Activated CD8-positive, alpha-beta memory T cell treated with anti-CD3 and anti-CD28 coated beads for 48 hours (primary cell): ENCODE measurements at regions not wholly inside any gene's neighbourhood (a gene's known extent, or its start where the extent isn't known, plus 50 kb on each side); places are given as distances from the start of the nearest gene placed in this dataset.
A peak's percentile ranks its signal among the peaks of the same experiment; 100 is the strongest.

Experiments used
- DNase-seq, 3 experiments: peaks; one replicate each; pipeline ENCODE4 v3.0.0-alpha.2; 2020; ENCODE audit warnings: low read depth in 2 of 3, low spot score in 2 of 3

DNA sequence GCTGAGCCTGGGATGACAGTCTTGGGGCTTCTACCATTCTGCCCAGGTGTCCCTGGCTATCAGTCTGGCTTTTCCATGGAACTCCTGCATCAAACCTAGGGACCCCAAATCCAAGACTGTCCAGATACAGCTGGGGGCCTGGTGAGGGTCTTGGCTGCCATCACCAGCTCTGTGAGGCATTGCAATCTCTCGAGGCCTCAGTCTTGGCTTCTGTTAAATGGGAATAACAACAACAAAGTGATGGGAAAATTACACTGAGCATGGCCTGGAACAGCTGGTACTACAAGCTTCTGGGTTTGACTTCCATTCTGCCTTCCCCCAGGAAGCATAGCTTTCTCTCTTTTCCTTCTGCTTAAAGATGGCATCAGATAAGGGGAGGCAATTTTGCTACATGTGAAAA, 50.0 kb upstream of the LCTL start:
- DNase-seq = no peak

DNA sequence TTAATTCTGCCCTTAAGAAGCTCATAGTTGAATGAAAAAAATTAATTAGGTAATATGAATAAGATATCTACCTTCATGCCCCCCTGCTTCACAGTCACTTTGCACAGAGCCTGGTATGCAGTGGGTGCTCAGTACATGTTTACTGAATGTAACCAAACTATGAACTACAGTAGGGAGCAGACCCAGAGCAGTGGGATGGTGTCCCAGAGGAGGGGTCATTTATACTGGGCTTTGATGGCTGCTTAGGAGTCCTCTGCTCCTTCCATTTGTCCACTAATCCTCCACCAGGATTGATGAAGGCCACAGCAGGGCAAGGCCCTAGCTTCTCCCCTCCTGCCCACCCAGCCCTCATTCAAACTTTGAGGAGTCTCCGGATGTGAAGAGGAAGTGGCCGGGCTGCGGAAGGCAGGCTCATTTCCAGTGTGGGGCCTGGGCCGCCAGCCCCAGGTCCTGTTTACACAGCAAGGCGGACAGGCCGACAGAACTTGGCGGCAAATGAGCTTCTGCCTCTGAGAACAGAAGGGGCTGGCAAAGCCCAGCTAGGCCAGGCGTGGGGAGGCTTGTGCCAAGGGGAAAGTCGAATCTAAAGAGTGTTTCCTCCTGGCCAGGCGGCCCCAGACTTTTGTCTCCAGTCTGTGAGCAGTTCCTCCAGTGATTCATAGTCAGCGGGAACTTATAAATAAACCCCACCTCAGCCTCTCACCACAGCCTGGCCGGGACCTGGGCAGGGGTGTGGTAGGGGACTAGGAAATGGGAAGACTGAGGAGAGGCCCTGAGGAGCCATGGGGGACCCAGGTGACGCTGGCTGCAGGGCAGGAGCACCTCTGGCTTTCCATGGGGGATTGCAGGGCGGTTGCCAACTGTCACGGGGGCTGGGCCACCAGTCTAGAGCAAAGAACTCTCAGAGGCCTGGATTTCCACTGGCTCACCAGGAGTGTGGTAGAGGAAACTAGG, 51.6 kb upstream of the LCTL start:
- DNase-seq = no peak

DNA sequence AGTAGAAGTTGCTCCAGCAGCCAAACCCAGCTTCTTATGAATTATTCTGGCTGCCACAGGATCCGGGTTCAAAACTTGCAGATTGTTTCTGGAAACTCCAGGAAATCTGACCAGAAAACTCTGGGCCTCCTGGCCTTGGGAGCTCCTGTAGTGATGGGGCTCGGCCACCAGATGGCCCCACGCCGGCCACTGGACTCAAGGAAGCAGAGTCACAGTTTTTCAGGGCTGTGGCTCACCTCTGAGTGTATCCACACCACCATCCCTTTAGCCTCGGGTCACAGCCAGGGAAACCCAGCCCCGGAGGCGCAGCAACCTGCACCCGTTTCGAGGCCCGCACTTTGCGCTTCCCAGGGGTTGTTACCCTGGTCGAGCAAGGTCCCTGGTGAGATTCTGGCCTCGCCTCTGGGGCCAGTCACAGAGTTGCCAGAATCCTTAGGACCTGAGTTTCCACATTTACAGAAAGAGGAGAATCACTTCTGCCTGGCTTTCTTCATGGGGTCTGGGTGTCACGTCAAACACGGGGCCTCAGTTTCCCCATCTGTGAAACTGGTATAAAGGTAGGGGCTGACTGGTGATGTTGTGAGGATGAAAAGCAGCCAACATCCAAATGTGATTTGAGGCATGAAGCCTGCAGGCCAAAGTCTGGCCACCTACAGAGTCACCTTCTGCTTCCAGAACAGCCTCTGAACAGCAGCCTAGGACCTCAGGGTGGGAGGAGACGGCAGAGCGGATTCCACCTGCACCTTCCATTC, 53.5 kb upstream of the LCTL start:
- DNase-seq = peak in 2 of 3 experiments; percentile 14 to 15

DNA sequence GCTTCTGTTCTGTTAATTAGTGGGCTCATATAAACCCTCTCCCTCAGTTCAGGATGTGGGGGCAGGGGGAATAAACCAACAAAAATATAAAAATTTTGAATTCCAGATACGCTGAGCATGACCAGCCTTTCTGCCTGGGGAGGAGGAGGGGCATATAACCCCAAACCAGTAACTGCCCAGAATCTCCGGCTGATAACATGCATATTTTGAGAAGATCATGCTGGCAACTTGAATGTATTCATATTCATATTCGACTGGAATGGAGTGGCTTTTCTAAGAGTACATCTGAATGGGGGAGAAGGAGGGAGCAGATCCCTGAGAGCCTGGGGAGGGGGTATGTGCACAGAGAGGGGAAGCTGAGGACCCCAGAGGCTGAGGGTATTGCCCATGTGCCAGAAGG, 54.5 kb upstream of the LCTL start:
- DNase-seq = no peak

DNA sequence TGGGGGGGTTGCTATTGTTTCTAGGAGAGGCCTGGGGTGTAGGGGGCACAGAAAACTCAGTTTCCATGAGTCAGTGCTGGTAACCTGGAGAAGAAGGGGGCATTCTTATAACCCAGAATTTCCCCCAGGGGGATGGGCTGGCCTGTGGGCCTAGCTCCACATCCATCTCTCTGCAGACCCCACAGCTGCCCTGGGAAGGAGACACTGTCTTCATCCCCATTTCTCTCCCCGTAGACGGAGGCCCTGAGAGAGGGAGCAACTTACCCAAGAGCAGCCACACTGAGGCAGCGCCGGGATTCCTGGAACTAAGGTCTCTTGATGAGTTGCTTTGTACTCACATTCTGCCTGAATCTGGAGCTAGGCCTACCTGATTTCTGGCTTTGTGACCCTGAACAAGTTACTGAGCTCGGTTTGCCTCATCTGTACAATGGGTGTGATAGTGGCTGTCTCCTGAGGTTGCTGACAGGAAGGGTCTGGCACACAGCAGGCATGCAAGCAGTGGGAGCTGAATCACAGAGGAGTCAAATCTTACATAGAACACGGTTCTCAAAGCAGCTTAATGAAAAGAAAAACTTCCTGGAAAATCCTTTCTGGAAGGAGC, 55.0 kb upstream of the LCTL start:
- no peak for DNase-seq

DNA sequence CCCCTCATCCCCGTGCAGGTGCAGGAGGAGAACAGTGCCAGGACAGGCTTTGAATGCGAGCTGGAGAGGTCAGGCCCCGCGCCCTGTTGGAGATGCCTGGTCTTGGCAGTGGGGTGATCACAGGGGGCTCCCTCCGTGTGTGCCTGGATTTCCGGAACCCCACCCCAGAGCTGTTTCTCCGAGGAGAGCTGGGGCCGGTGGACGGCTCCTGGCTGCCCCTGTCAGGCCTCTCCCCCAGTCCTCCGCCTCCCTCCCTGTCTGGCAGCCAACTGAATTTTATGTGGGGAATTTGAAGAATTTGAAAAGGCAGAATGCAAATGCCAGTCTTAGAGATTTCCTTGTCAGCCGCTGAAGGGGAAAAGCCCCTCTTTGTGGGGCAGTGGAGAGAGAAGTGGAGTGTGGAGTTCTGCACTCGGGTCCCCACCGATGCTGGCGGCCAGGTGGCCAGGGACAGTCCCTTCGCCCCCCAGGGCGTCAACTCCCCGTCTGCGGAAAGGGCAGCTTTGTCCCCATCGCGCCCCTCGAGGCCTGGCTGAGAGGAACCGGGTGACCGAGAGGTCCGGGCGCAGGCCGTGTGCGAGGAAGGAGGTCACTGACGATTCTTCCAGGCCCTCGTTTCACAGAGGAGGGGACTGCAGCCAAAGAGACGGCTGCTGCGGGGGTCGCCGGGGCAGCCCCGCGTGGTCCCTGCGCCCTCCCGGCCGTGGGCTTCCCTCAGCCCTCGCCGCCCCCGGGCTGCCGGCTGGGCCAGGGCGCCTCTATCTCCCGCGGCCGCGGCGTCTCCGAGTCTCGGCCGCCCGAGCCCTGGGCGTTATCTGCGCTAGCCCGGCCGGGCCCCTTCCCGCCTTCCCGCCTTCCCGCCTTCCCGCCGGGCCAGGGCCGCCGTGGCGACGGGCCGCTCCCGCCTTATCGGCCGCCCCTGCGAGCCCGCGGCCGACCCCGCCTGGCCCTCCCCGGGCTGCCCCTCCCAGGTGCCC, 56.0 kb upstream of the LCTL start:
- no peak for DNase-seq

DNA sequence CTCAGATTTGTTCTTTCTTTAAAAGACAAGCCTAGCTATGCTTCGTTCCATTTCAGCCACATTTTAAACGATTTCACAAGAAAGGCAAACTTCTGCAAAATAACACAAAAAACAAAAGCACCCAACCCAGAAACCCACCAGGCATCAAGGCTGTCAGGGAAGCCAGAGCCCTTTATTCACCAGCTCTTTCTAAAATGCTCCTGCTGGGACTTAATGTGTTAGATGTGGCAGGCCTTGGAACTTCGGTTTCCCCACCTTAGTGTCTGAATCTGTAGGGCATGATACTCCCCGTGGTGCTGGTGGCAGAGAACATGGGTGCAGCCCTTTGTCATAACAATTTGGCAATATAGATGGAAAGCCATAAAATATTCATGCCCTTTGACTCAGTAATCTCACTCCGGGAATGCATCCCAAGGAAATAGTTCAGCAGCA, 56.8 kb upstream of the LCTL start:
- DNase-seq = no peak

DNA sequence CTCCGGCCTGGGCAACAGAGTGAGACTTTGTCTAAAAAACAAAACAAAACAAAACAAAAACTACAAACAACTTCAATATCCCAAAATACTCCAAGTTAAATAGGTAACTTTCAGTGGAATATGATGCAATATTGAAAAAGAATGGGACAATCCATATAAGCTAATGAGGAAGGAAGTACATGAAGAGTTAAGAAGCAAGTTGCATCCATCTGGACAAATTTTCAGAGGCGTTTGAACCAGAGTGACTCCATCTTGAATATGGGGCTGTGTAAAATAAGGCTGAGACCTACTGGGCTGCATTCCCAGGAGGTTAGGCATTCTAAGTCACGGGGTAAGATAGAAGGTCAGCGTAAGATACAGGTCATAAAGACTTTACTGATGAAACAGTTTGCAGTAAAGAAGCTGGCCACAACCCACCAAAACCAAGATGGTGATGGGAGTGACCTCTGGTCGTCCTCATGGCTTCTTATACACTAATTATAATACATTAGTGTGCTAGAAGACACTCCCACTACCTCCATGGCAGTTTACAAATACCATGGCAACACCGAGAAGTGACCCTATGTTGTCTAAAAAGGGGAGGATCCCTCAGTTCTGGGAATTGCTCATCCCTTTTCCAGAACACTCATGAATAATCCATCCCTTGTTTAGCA, 58.1 kb upstream of the LCTL start:
- DNase-seq = no peak

DNA sequence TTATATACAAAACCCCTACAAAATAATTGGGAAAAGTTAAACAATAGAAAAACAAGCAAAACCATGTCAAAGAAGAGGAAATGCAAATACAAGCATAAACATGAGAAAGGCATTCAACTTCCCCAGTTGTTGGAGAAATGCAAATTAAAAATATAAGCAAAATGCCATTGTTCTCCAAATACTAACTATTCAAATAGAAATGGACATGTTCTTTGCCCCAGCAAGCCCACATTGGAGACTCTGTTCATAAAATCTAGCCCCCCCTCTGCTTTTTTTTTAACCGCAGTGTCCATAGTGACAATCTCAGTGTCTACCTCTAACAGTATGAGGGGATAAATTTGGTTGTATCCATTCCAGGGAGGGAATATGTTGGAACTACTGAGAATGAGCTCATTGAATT, 59.7 kb upstream of the LCTL start:
- DNase-seq = no peak

DNA sequence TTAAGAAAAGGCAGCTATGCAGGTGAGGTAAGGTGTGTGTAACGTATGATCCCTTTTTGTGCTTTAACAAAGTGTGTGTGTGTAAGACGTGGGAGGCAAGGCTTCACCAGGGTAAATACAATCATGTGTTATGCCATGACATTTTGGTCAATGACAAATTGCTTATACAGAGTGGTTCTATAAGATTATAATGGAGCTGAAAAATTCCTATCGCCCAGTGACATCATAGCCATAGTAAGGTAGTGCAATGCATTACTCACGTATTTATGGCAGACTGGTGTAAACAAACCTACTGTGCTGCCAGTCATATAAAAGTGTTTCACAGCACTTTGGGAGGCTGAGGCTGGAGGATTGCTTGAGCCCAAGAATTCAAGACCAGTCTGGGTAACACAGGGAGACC, 60.2 kb upstream of the LCTL start:
- DNase-seq = no peak

DNA sequence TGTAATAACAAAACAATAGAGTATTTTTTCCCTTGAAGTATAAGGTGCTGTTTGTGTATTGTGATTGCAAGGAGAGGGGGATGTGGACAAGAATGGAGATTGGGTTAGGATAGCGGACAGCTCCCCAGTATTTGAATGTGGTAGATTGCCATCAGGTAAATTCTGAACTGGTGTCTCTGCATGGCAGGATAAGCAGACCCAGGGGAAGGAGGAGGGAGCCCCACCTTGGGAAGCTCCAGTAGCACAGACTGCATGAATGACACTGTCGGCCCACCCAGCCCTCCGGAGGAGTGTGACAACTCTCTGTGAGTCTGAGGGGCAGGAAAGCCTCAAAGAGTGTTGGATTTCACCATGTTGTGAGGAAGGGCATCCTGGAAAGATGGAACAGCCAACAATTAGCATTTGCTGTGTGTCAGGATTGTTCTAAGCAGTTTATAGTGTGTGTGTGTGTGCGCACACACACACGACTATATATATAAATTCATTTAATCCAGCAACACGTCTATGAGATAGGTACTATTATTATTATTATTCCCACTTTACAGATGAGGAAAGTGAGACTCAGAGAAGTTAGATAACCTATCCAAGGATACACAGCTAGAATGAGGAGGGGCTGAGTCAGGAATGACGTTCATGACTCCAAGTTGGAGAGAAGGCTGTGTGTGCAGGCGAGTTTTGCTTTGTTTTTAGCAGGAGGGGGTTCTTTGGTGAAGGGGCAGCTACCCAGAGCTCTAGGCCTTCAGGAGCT, 63.4 kb upstream of the LCTL start:
- DNase-seq = no peak

DNA sequence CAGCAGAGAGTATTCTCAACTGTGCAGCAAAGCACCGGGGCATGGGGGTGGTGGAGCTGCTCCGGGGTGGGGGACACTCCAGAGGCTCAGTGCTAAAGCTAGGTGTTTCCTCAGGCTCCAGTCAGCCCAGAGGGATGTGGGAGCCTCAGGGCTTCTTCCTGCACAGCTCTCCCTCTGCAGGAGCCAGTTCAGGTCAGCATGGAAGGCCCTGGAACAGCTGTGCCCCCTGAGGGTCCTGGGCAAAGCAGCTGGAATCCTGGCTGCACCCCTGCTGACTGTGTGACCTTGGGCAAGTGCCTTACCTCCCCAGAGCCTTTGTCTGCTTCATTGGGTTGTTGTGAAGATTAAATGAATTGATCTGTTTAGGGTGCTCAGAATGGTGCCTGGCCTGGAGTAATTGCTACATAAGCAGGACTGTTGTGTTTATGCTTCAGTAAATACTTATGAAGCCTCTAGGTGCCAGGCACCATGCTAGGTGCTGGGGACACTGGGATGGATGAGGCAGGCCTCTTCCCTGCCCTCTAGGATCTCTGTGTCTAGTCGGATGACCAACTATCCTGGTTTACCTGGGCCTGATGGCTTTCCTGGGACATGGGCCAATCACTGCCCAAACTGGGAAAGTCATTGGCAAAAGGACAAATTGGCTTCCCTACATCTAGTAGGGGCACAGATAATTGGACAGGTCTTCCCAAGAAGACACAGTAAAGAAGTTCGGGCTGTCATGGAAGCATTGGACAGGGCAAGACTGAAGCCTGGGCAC, 64.2 kb upstream of the LCTL start:
- no peak for DNase-seq

DNA sequence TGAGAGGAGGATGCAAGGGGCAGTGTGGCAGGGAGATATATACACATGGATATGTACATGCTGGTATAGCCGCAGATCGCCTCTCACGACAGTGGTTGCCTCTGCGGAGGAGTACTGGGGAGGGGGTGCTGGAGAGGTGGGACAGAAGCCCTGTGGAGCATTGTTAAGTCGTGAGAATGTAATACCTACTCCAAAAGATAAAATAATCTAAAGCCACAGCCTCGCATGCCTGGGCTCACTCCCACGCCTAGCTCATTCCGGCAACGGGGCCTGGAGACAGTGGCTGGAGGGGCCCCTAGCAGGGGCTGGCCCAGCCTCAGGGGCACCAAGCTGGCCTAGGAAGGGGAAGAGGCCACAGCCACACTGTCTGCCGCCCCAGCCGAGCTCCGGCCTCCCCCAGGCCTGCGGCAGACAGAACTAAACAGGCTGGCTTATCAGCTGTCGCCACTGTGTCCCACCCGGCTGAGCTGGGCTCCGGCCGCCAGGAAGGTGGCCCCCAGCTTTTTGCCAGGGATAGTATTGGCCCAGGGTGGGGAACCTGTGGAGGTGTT, 65.1 kb upstream of the LCTL start:
- no peak for DNase-seq

DNA sequence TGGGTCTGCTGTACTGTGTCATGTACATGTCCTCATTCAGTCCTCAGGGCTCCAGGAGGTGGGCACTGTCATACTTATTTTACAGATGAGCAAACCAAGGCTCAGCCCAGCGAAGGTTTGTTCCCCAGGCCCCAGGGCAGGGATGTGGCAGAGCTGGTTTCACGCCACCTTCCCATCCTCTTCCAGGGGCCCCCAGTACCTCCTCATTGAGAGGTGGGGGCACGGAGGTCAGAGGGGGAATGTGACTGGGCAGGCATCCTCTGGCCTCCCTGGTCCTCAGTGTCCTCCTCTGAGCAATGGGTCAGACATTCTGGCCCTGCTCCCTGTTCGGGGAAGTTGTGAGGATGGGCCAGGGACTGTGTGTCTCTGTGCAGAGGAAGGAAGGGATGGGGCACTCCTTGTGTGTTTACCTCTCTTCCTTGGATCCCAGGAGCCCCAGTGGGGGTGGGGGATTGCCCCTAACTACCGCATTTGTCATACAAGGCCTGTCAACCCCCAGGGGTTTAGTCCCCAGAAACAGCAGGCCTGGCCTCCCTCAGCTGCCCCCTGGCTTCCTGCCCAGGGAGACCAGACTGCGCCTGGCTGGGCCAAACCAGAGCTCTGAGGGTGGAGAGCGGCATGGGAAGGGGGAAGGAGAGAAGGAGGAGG, 65.9 kb upstream of the LCTL start:
- no peak for DNase-seq

DNA sequence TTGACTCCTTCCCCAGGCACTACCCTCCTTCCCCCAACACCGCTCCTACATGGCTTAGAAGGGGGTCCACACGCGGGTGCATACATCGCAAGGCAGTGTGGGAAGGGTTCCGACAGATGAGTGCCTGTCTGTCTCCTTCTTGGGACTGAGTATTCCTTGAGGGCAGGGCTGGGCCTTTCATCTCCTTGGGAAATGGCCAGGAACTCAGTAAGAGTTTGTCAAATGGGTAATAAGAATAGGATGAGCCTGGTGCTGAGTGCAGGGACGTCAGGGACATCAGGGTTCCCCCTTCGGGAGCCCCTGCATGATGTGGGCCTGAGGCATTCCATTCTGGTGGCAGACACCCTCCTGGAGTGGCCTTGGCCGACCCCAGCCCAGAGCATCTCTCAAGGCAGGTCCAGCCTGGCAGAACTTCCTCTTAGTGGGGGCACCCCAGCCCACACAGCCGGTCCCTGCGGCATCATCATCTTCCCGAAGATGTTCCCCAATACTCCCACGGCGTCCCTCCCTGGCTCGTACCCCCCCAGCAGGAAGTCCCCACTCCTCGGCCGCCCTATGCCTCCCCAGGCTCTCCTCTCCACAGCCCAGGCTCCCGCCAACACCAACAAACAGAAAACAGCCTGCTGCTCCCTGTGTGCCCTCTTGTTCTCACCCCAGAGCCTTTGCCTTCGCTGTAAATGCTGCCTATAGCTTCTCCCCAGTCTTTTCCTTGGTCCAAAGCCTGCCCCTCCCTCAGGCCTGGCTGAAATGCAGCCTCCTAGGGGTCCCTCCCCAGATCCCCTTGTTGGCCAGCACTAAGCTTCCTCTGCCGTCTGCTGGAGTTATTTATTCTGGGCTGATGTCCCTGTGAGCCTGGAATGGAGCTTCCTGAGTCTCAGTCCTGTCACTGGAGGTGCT, 67.5 kb upstream of the LCTL start:
- DNase-seq = no peak

DNA sequence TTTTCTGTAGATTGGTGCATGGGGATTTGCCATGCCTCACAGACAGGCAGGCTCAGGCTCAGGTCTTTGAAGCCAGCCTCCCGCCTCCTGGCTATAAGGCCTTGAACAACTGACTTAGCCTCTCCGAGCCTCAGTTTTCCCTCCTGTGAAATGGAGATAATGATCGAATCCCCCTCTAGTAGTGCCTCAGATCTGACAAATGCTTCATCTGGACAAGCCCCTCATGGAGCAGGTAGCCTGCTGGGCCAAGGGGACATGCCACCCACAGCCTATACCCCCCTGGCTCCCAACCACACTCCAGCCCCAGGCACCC, 68.1 kb upstream of the LCTL start:
- DNase-seq = no peak

DNA sequence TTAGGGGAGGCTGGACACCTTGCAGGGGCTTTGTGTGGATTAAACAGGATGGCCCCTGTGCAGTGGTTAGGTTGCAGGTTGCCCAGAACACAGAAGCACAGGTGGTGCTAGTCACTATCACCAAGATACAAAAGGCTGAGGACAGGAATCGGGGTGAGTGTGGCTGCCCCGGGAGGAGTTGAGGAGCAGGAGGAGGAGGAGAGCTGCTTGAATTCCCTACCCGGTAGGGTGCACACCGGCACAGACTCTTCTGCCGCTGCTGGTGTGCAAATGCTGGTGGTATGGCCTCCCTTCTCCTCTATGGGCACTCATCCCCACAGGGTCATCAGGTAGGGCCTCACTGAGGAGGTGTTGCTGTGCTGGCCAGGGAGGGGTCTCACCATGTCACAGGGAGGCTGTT, 67.5 kb upstream of the SMAD6 start:
- no peak for DNase-seq
